Breast epithelium (tissue), 3 donors: ENCODE measurements at regions not wholly inside any gene's neighbourhood (a gene's known extent, or its start where the extent isn't known, plus 50 kb on each side); places are given as distances from the start of the nearest gene placed in this dataset.

Experiments used
- CTCF ChIP-seq, 3 donors: fragments of 450-650 bp; IDR thresholded peaks; one replicate each; pipeline ENCODE4 v1.5.1; 2016 to 2017; ENCODE audit warnings: antibody characterized with exemption in 3 of 3, mild to moderate bottlenecking in 3 of 3, moderate library complexity in 3 of 3
- POLR2A ChIP-seq: fragments of 450-650 bp; IDR thresholded peaks from one replicate; pipeline ENCODE4 v1.6.1; 2016; ENCODE audit warnings: antibody characterized with exemption, mild to moderate bottlenecking, moderate library complexity
- POLR2AphosphoS5 ChIP-seq, 3 donors: sonication (generic); formaldehyde crosslinking; IDR thresholded peaks; one replicate each; pipeline ENCODE4 v1.6.1; 2017; ENCODE audit warnings: antibody characterized with exemption in 3 of 3

GRCh38 chr11:34799848-34800247 is 116.3 kb downstream of the APIP start:
- TF ChIP-seq POLR2AphosphoS5 (IDR thresholded peaks at IDR 0.05) (no peak), POLR2A (no peak), CTCF (IDR thresholded peaks at IDR 0.05) (no peak)
